ENCODE measurements at regions not wholly inside any gene's neighbourhood (a gene's known extent, or its start where the extent isn't known, plus 50 kb on each side); places are given as distances from the start of the nearest gene placed in this dataset.
"Not testable (repeated sequence)": the region's sequence is repeated elsewhere in the genome, so short reads cannot be mapped to it uniquely, and the experiment has no call there.

DNA sequence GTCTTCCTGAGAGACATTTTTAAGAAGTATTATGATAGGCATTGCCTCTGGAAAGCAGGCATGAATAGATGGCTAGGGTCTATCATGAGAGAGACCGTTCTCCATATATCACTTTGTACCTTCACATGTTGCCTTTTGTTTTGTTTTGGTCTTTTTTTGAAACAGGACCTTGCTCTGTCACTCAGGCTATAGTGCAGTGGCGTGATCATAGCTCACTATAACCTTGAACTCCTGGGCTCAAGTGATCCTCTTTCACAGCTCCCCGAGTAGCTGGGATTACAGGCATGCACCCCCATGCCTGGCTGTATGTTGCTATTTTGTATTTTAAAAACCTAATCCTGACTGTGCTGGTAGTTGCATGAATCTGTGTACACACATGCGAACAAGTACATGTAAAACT lies 869.6 kb upstream of the DEFB115 start (continued):
- TF ChIP-seq, protein P1, sequence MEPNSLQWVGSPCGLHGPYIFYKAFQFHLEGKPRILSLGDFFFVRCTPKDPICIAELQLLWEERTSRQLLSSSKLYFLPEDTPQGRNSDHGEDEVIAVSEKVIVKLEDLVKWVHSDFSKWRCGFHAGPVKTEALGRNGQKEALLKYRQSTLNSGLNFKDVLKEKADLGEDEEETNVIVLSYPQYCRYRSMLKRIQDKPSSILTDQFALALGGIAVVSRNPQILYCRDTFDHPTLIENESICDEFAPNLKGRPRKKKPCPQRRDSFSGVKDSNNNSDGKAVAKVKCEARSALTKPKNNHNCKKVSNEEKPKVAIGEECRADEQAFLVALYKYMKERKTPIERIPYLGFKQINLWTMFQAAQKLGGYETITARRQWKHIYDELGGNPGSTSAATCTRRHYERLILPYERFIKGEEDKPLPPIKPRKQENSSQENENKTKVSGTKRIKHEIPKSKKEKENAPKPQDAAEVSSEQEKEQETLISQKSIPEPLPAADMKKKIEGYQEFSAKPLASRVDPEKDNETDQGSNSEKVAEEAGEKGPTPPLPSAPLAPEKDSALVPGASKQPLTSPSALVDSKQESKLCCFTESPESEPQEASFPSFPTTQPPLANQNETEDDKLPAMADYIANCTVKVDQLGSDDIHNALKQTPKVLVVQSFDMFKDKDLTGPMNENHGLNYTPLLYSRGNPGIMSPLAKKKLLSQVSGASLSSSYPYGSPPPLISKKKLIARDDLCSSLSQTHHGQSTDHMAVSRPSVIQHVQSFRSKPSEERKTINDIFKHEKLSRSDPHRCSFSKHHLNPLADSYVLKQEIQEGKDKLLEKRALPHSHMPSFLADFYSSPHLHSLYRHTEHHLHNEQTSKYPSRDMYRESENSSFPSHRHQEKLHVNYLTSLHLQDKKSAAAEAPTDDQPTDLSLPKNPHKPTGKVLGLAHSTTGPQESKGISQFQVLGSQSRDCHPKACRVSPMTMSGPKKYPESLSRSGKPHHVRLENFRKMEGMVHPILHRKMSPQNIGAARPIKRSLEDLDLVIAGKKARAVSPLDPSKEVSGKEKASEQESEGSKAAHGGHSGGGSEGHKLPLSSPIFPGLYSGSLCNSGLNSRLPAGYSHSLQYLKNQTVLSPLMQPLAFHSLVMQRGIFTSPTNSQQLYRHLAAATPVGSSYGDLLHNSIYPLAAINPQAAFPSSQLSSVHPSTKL (CRISPR knock-in tag; IDR thresholded peaks at IDR 0.05) = peak; percentile 33; the same call in 1 of the 2 replicates
- peak; percentile 81 for TF ChIP-seq HNF4A (CRISPR knock-in tag; IDR thresholded peaks at IDR 0.05)
- TF ChIP-seq PAXIP1 (CRISPR knock-in tag; conservative IDR thresholded peaks at IDR 0.05) = peak; percentile 48

DNA sequence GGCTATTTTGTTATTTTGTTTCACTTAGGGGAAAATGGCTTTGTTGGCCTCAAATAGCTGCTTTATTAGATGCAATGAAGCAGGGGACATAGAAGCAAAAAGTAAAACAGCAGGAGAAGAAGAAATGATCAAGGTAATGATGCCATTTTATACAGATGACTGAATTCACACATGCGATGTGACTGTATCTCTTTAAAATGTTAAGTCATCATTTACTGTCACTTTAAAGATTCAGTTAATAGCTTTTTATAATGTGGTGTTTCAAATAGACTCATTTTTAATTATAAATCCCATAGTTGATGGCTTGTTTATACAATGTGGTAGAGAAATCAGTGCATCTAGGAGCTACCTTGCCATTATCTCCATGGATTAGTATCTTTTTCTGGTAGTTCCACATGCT lies 863.9 kb upstream of the DEFB115 start:
- peak; percentile 46; the same call in 1 of the 2 replicates for TF ChIP-seq MAFF (IDR thresholded peaks at IDR 0.05; ENCODE audit: low read depth, low read length)
- peak; percentile 49 to 56; a peak in 3 of 4 replicates for TF ChIP-seq MAFK (conservative IDR thresholded peaks at IDR 0.05 in 1 of 2, IDR thresholded peaks at IDR 0.05 in 1 of 2; ENCODE audit: low read length in 2 of 2)
- H3K4me2 ChIP-seq (ENCODE audit: low read depth, low read length); H3K9ac ChIP-seq (ENCODE audit: insufficient read depth, low read depth, low read length); H4K20me1 ChIP-seq (ENCODE audit: insufficient read depth, low read length); intact Hi-C loops (cut with micrococcal nuclease; ENCODE audit: unreplicated experiment); H3K27me3 ChIP-seq (ENCODE audit: control insufficient read depth in 1 of 2, insufficient read depth in 2 of 2, low read length in 2 of 2); H3K4me3 ChIP-seq (replicated peaks in 1 of 3; ENCODE audit: insufficient read depth in 1 of 3, low read depth in 2 of 3, low read length in 3 of 3); BruUV-seq (replicated peaks); H3K79me2 ChIP-seq (ENCODE audit: insufficient read depth, low read length); CTCF ChIA-PET (ENCODE audit: low intra/inter-chr PET ratio, low total read pairs); H3K9me3 ChIP-seq (ENCODE audit: low read length); DNase-seq (ENCODE audit: low spot score); POLR2A ChIA-PET; FAIRE-seq; H3K27ac ChIP-seq (ENCODE audit: extremely low read length, insufficient read depth, low read length); in situ Hi-C loops (cut with HindIII; ENCODE audit: extremely low pct_ligation_motif_present, low pct_unique_long_range_greater_than_20kb); H2AFZ ChIP-seq (ENCODE audit: low read length); ATAC-seq; H3K4me1 ChIP-seq (ENCODE audit: insufficient read depth, low read length): not testable (repeated sequence)
- H3K36me3 ChIP-seq (replicated peaks in 1 of 2; ENCODE audit: control insufficient read depth in 1 of 2, insufficient read depth in 2 of 2, low read length in 2 of 2) = peaks cover 1 to 11% of the 10 kb centered on the region in 2 experiments; a peak in 3 of 5 replicates
- 97% methylated on average over 1 of the region's 1 CpG for WGBS (ENCODE audit: low lambda C conversion rate)
